Muscle of leg (tissue), 3 donors: ENCODE measurements at regions not wholly inside any gene's neighbourhood (a gene's known extent, or its start where the extent isn't known, plus 50 kb on each side); places are given as distances from the start of the nearest gene placed in this dataset.

Experiments
- DNase-seq: peaks from one replicate; pipeline ENCODE4 v3.0.0; 2013
- H3K27ac ChIP-seq: one replicate; pipeline ENCODE4 v1.5.1; 2013; ENCODE audit warnings: mild to moderate bottlenecking, low read length, control low read depth
- H3K27me3 ChIP-seq: one replicate; pipeline ENCODE4 v1.6.1; 2013; ENCODE audit warnings: low read length; ENCODE audit not compliant: control insufficient read depth, insufficient read depth
- H3K36me3 ChIP-seq: one replicate; pipeline ENCODE4 v1.6.1; 2013; ENCODE audit warnings: low read length; ENCODE audit not compliant: control insufficient read depth, insufficient read depth
- H3K4me1 ChIP-seq: one replicate; pipeline ENCODE4 v1.6.1; 2013; ENCODE audit warnings: low read length; ENCODE audit not compliant: control insufficient read depth, insufficient read depth
- H3K4me3 ChIP-seq: one replicate; pipeline ENCODE4 v1.5.1; 2013; ENCODE audit warnings: low read length, control low read depth
- H3K9me3 ChIP-seq: replicated peaks from 2 replicates; pipeline ENCODE4 v1.6.1; 2013; ENCODE audit warnings: low read depth, low read length; ENCODE audit not compliant: control insufficient read depth
- WGBS: methylation state at CpG from one replicate; pipeline ENCODE4 v1.1.5; 2013; ENCODE audit warnings: missing lambda C conversion rate; ENCODE audit not compliant: insufficient coverage; 5-methylcytosine and 5-hydroxymethylcytosine counted together

DNA sequence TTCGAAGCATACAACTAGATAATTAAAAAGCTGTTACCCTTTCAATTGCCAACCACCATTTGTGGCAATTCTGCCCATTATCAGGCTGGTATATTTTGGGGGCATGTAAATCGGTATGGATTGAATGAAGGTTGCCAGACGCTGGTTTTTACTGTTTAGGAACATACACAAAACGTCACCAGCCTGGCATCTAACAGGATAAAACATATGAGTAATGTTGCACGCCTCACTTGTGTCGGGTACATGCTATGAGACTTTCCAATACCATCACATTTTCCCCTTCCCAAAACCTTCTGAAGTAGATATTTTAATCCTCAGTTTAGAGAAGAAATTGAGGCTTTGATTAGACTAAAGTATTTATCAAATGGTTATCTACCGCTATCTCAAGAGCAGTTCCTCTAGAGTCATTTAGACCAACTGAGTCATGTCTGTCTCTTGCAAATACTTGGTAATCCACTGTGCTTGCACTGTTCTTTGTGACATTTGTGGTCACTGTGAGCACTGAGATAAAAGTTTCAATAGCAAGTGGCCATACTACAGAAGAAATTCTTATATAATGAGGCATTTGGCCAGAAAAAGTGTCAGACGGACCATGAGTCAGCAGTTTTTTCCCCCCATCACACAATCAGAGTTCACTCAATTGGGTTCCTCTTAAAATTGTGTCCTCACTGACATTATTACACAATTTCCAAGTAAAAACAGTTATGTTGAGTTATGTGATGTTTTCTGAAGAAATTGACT lies 498.7 kb downstream of the NXPH1 start:
- Histone ChIP-seq H3K9me3 (no peaks in the 10 kb centered on the region), H3K4me3 (no peak overlapping the region), H3K27ac (no peak overlapping the region), H3K4me1 (no peaks in the 10 kb centered on the region), H3K27me3 (no peaks in the 10 kb centered on the region), H3K36me3 (no peaks in the 10 kb centered on the region)
- DNase-seq, result no peak
- WGBS, result no CpG with 5 or more reads among the region's 8 CpGs

DNA sequence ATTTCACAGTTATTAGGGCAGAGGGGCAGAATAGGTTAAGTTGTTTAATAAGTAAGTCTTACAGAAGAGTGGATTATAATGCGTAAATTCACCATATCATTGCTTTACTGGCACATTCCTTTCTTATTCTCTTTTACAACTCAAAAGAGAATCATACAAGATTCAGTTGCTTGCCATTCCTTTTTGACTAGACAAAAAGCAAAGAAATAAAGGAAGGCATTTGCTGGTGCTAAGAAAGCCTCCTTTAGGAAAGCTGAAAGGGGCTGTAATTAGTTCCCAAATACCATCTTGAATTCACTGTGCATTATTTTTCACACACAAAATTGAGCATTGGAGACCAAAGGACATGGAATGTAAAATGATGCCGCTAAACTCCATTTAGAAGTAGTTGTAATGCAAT lies 499.3 kb downstream of the NXPH1 start:
- no CpG with 5 or more reads among the region's 2 CpGs for WGBS
- no peak for DNase-seq
- H3K36me3 ChIP-seq, result no peaks in the 10 kb centered on the region
- H3K27ac ChIP-seq, result no peak overlapping the region
- H3K4me1 ChIP-seq, result no peaks in the 10 kb centered on the region
- no peaks in the 10 kb centered on the region for H3K27me3 ChIP-seq
- H3K9me3 ChIP-seq, result no peaks in the 10 kb centered on the region
- H3K4me3 ChIP-seq, result no peak overlapping the region

DNA sequence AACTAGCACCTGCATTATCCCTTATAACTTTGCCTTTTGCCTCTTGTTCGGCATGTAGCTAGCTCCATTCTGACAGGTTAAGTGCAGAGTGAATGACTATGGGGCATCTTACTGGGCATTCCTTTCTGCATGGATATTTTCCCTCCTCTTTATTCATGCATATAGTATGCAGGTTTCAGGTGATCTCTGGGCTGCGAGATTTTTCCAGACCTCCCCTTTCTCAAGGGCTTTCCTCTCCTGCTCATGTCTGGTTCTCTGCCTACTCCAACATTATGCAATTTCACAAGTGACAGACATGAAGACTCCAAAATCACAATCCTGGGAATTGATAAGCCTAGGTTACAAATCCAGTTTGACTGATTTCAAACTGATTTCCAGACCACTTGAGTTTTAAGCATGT lies 503.8 kb downstream of the NXPH1 start:
- DNase-seq, result no peak

DNA sequence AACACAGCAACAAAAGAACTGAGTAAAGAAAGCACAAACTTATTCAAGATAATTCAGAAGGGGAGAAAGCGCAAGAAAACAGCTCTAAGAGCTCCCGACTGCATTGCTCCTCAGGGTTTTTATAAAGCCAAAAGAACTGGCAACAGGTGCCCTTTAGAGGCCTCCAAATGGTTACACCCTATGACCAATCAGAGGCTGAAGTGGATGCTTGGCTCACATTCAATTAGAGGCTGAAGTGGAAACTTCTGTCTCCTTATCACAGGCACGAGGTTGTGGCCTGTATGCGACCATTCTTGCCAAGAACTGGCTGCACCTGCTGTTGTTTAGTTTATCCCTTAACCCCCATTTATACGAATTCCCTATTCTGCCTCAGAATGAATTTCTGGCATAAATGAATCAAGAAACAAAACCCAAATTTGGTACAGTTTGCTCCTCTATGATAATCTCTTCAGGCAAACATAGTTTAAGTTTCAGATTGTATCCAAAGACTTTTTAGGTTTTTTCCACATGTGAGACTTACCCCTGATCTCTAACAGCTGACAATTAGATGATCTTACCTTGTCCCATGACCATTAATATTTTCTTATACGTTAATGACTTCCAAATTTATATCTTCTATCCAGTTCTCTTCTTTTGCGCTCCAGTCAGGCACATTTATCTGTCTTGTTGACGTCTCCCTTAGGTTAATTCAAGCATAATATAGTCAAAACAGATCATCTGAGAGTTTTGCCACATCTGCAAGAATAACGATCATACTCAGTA lies 504.8 kb downstream of the NXPH1 start:
- Histone ChIP-seq H3K4me3 (no peak overlapping the region), H3K9me3 (no peaks in the 10 kb centered on the region), H3K27ac (no peak overlapping the region), H3K4me1 (peaks cover 2% of the 10 kb centered on the region), H3K36me3 (no peaks in the 10 kb centered on the region), H3K27me3 (no peaks in the 10 kb centered on the region)
- DNase-seq, result peak; percentile 37
- 37% methylated on average over 6 of the region's 9 CpGs for WGBS

More for the DNA sequence above, 503.8 kb downstream of the NXPH1 start:
- Histone ChIP-seq H3K9me3 (no peaks in the 10 kb centered on the region), H3K27ac (no peak overlapping the region), H3K36me3 (no peaks in the 10 kb centered on the region), H3K4me3 (no peak overlapping the region), H3K4me1 (peaks cover 2% of the 10 kb centered on the region), H3K27me3 (no peaks in the 10 kb centered on the region)
- WGBS, result 50% methylated on average over 1 of the region's 2 CpGs

DNA sequence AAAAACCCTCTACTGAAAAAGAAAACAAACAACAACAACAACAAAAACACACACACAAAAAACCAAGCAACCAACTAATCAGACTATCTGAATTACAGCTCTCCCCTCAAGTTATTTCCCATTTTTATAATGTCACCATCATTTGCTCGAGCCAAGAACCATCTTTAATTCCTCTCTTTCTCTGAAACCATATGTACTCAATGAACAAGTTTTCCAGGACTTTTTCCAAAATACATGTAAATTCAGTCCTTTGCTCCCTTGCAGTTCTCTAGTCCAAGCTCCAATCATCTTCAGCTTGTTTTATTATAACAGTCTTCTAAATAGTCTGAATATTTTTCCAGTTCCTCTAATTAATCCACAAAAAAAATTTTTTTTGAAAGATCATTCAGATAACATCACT lies 506.0 kb downstream of the NXPH1 start:
- no peaks in the 10 kb centered on the region for H3K36me3 ChIP-seq
- WGBS, result 63% methylated on average over 1 of the region's 1 CpG
- no peak overlapping the region for H3K4me3 ChIP-seq
- H3K27ac ChIP-seq, result no peak overlapping the region
- peak; percentile 59 for DNase-seq
- no peaks in the 10 kb centered on the region for H3K9me3 ChIP-seq
- peaks cover 2% of the 10 kb centered on the region for H3K4me1 ChIP-seq
- H3K27me3 ChIP-seq, result no peaks in the 10 kb centered on the region

DNA sequence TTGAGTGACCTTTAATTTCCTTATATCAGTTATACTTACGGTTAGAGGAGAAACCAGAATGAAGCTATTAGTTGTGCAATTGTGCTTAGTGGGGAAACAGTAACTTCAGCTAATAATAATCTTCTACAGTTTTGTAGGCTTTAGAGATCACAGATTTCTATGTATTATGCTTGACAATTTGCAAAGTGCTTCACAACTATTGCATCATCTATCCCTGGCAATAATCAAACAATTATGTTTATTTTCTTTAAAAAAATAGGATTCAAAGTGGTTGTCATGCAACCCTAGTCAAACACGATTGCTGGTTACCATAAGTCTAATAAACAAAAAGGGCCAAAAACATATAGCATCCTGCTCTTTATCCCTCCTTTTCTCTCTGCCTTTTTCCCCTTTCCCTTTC lies 530.3 kb downstream of the NXPH1 start:
- Histone ChIP-seq H3K4me3 (no peak overlapping the region), H3K27me3 (no peaks in the 10 kb centered on the region), H3K27ac (no peak overlapping the region), H3K36me3 (no peaks in the 10 kb centered on the region), H3K4me1 (no peaks in the 10 kb centered on the region), H3K9me3 (no peaks in the 10 kb centered on the region)
- no peak for DNase-seq
- WGBS, result no CpG with 5 or more reads among the region's 2 CpGs

DNA sequence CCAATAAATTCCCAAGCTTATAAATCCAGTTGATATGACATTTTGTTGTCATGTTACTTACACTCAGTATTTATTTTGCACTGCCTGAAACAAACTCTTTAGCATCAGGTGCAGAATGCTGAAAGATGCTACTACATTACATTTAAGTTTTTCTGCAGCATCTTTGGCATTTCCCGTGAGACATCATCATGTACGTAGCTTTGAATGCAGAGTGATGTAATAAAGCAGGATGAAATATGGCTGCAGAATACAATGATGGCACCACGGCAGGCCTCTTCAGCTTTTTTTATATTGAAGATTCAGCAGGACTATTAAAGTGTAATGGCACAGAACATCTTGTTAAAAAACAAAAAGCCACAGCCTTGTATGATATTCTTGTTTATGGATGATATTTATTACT lies 531.8 kb downstream of the NXPH1 start:
- no CpG with 5 or more reads among the region's 3 CpGs for WGBS
- DNase-seq, result no peak
- Histone ChIP-seq H3K4me3 (no peak overlapping the region), H3K36me3 (no peaks in the 10 kb centered on the region), H3K4me1 (no peaks in the 10 kb centered on the region), H3K9me3 (no peaks in the 10 kb centered on the region), H3K27ac (no peak overlapping the region), H3K27me3 (no peaks in the 10 kb centered on the region)

DNA sequence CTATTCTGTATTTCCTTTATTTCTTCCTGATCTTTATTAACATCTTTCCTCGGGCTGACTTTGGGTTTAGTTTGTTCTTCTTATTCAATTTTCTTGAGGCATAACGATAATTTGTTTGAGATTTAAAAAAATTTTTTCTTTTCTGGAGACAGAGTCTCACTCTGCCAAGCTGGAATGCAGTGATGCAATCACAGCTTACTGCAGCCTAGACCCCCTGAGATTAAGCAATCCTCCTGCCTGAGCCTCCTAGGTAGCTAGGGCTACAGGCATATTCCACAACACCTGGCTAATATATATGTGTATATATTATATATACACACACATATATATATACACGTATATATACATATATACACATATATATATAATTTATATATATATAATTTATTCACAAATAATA lies 540.2 kb downstream of the NXPH1 start:
- no peaks in the 10 kb centered on the region for H3K36me3 ChIP-seq
- H3K27me3 ChIP-seq, result no peaks in the 10 kb centered on the region
- DNase-seq, result no peak
- no peak overlapping the region for H3K4me3 ChIP-seq
- no peaks in the 10 kb centered on the region for H3K4me1 ChIP-seq
- H3K27ac ChIP-seq, result no peak overlapping the region
- H3K9me3 ChIP-seq, result no peaks in the 10 kb centered on the region
- WGBS, result no CpG with 5 or more reads among the region's 3 CpGs

DNA sequence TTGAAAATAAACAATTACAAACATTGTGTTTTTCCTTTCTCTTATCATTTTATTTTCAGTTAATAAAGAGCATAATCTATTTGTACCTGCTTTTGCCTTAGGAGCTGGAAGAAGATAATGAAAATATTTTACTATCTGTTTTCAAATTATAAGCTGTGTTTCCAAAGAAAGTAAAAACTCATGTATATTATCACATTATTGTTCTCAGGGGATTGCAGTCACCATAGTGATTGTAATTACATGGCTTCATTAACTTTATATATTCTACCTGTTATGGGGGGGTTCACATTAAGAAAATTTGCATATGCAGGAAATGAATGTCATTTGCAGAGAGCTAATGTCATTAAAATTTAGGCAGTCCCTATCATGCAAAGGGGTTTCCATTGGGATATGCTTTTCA lies 542.3 kb downstream of the NXPH1 start:
- H3K9me3 ChIP-seq, result no peaks in the 10 kb centered on the region

DNA sequence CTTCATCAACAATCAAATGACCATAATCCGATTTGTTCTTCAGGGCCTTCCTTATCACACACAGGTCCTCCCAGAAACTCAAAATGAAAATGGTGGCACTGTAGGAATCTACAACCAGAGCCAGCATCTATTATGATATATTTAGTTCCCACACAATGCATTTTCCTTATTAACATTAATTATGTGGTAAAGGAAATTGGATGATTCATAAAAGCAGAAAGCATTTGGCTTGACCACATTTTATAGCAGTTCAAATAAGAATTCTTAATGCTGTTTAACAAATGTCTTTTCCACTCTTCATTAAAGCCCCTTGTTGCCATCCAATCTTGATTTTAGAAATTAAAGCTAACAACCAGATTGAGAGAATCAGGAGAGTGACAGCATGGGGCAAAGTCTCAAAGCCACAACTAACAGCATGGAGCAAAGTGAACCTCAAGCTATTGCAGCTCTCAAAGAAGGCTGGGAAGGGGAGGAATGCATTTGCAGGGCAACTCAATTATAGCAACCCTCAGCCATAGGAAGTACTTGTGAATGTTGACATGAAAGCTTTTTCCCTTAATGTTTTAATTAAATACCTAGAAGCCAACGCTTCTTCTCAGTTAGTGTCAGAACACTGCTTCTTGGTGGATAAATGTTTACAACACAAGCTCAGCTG lies 549.1 kb downstream of the NXPH1 start:
- no peak overlapping the region for H3K4me3 ChIP-seq
- WGBS, result no CpG with 5 or more reads among the region's 2 CpGs
- no peaks in the 10 kb centered on the region for H3K36me3 ChIP-seq
- no peaks in the 10 kb centered on the region for H3K27me3 ChIP-seq
- H3K4me1 ChIP-seq, result no peaks in the 10 kb centered on the region
- no peak overlapping the region for H3K27ac ChIP-seq
- DNase-seq, result no peak
- H3K9me3 ChIP-seq, result no peaks in the 10 kb centered on the region

More for the DNA sequence above, 542.3 kb downstream of the NXPH1 start:
- no peak overlapping the region for H3K27ac ChIP-seq
- no peaks in the 10 kb centered on the region for H3K27me3 ChIP-seq
- no peak overlapping the region for H3K4me3 ChIP-seq
- no peaks in the 10 kb centered on the region for H3K4me1 ChIP-seq
- no peaks in the 10 kb centered on the region for H3K36me3 ChIP-seq
- no peak for DNase-seq
